K562 (cell line): ENCODE measurements at regions not wholly inside any gene's neighbourhood (a gene's known extent, or its start where the extent isn't known, plus 50 kb on each side); places are given as distances from the start of the nearest gene placed in this dataset.

Experiments used
- ATAC-seq: fragments of 200-7000 bp; cut with Tn5 transposase; 3 replicates; pipeline ENCODE4 v1.9.1; 2020; ENCODE audit warnings: moderate library complexity
- BruUV-seq: library from RNA; stranded (reverse); fragments of 400-500 nt; replicated peaks from 2 replicates; lab custom pipeline; 2021; lab: Mats Ljungman, UMichigan
- CTCF ChIA-PET: fragments of 300-600 bp; formaldehyde crosslinking; extraction: SDS; loops from one replicate; lab custom pipeline; 2021; ENCODE audit warnings: low intra/inter-chr PET ratio; lab: Yijun Ruan, JAX
- POLR2A ChIA-PET: fragments of 300-600, 350-650 bp; sonication (Branson Sonifier 250); formaldehyde crosslinking; extraction: SDS; loops from one replicate; lab custom pipeline; 2021; ENCODE audit warnings: antibody characterized with exemption, inconsistent platforms; lab: Yijun Ruan, JAX
- DNase-seq, 4 experiments: peaks; one replicate each; pipeline versions ENCODE4 v3.0.0 to v3.0.0-alpha.2; 2011 to 2018; ENCODE audit warnings: low spot score in 3 of 4, mixed read lengths in 3 of 4; ENCODE audit errors: extremely low read depth in 1 of 4
- FAIRE-seq: peaks from 2 replicates; lab custom pipeline; 2011; peaks lifted over from hg19 to GRCh38; lab: Jason Lieb, UNC
- H2AFZ ChIP-seq: 2 replicates; pipeline ENCODE4 v1.6.0; 2011; ENCODE audit warnings: low read depth, low read length, control low read depth, inconsistent platforms
- H3K27ac ChIP-seq: fragments of 200-600 bp; 3 replicates; pipeline ENCODE4 v1.8.0; 2011; ENCODE audit warnings: low read depth, mild to moderate bottlenecking, control low read depth, inconsistent platforms, low read length, moderate library complexity, mixed read lengths; ENCODE audit errors: extremely low read depth
- H3K27me3 ChIP-seq, 2 experiments: fragments of 300-600 bp in 1 of 2; 2 replicates in 1 of 2; 3 replicates in 1 of 2; pipeline versions ENCODE4 v1.6.0 to v1.8.0; 2011; ENCODE audit warnings: inconsistent platforms in 2 of 2, low read length in 2 of 2, mild to moderate bottlenecking in 1 of 2, mixed read lengths in 1 of 2, moderate library complexity in 1 of 2; ENCODE audit not compliant: control insufficient read depth in 2 of 2, insufficient read depth in 2 of 2
- H3K36me3 ChIP-seq: fragments of 300-600 bp; 3 replicates; pipeline ENCODE4 v1.8.0; 2011; ENCODE audit warnings: mild to moderate bottlenecking, low read length, inconsistent platforms; ENCODE audit not compliant: control insufficient read depth, insufficient read depth
- H3K4me1 ChIP-seq, 2 experiments: fragments of 200-600 bp in 1 of 2; replicated peaks in 1 of 2; 2 replicates in 1 of 2; 3 replicates in 1 of 2; pipeline versions ENCODE4 v1.5.1 to v1.8.0; 2011; ENCODE audit warnings: inconsistent platforms in 2 of 2, low read length in 2 of 2, mild to moderate bottlenecking in 1 of 2, mixed read lengths in 1 of 2, moderate library complexity in 1 of 2; ENCODE audit not compliant: control insufficient read depth in 2 of 2, insufficient read depth in 2 of 2
- H3K4me2 ChIP-seq: 2 replicates; pipeline ENCODE4 v1.6.1; 2011; ENCODE audit warnings: low read length, control low read depth, inconsistent platforms, mixed read lengths; ENCODE audit not compliant: insufficient read depth
- H3K4me3 ChIP-seq: fragments of 200-600 bp; sonication (generic), shearing (Covaris generic); 2 replicates; pipeline ENCODE4 v1.5.1; 2016; ENCODE audit warnings: control low read depth, inconsistent platforms
- H3K79me2 ChIP-seq: fragments of 200-600 bp; 3 replicates; pipeline ENCODE4 v1.8.0; 2011; ENCODE audit warnings: low read length, inconsistent platforms; ENCODE audit not compliant: control insufficient read depth, insufficient read depth
- H3K9ac ChIP-seq, 2 experiments: 2 replicates each; pipeline versions ENCODE4 v1.6.0 to v1.6.1; 2011; ENCODE audit warnings: low read depth in 2 of 2, low read length in 2 of 2, control low read depth in 1 of 2, inconsistent platforms in 1 of 2, mild to moderate bottlenecking in 1 of 2, mixed read lengths in 1 of 2; ENCODE audit not compliant: insufficient read depth in 1 of 2
- H3K9me1 ChIP-seq: one replicate; pipeline ENCODE4 v1.6.0; 2011; ENCODE audit warnings: inconsistent platforms, mild to moderate bottlenecking, low read length, moderate library complexity; ENCODE audit not compliant: control insufficient read depth, insufficient read depth
- H3K9me3 ChIP-seq: replicated peaks from 2 replicates; pipeline ENCODE4 v1.5.1; 2011; ENCODE audit warnings: low read depth, low read length, inconsistent platforms; ENCODE audit not compliant: control insufficient read depth, insufficient read depth
- H4K20me1 ChIP-seq: replicated peaks from 2 replicates; pipeline ENCODE4 v1.6.1; 2011; ENCODE audit warnings: low read length, inconsistent platforms, mixed read lengths; ENCODE audit not compliant: control insufficient read depth, insufficient read depth
- ARHGAP35 ChIP-seq: fragments of 450-650 bp; IDR thresholded peaks from 2 replicates; pipeline ENCODE4 v1.6.1; 2018; ENCODE audit not compliant: partially characterized antibody
- FOXJ2 ChIP-seq: fragments of 200-800 bp; sonication (Bioruptor generic); IDR thresholded peaks from 2 replicates; pipeline ENCODE4 v1.6.1; 2016; ENCODE audit warnings: missing genetic modification characterization, missing compliant biosample characterization
- HDGF ChIP-seq: fragments of 450-650 bp; IDR thresholded peaks from 2 replicates; pipeline ENCODE4 v1.6.1; 2016
- HNRNPH1 ChIP-seq: fragments of 200-400 bp; formaldehyde crosslinking; optimal IDR thresholded peaks from 2 replicates; pipeline ENCODE3; 2017; ENCODE audit warnings: low read depth, mild to moderate bottlenecking, low read length, moderate library complexity
- IFI16 ChIP-seq: fragments of 250-450 bp; sonication (Bioruptor Pico); IDR thresholded peaks from 2 replicates; pipeline ENCODE4 v2.1.2; 2022; ENCODE audit warnings: mild to moderate bottlenecking, inconsistent platforms
- MAFG ChIP-seq: fragments of 450-650 bp; conservative IDR thresholded peaks from 2 replicates; pipeline ENCODE4 v1.6.1; 2016; ENCODE audit warnings: missing genetic modification characterization, missing compliant biosample characterization
- NBN ChIP-seq: fragments of 450-650 bp; IDR thresholded peaks from 2 replicates; pipeline ENCODE4 v1.6.1; 2016; ENCODE audit warnings: low read depth, mild to moderate bottlenecking
- PHTF2 ChIP-seq: fragments of 250-450 bp; sonication (Bioruptor Pico); IDR thresholded peaks from 2 replicates; pipeline ENCODE4 v1.5.0; 2021; ENCODE audit warnings: mild to moderate bottlenecking
- YY1 ChIP-seq, 3 experiments: IDR thresholded peaks; 2 replicates each; pipeline ENCODE4 v1.6.1; 2011; ENCODE audit warnings: low read length in 2 of 3, mild to moderate bottlenecking in 2 of 3, moderate library complexity in 2 of 3, borderline replicate concordance in 1 of 3, control low read depth in 1 of 3, low read depth in 1 of 3; ENCODE audit not compliant: insufficient read depth in 3 of 3, insufficient replicate concordance in 2 of 3, control insufficient read depth in 1 of 3, insufficient read length in 1 of 3; ENCODE audit errors: extremely low read depth in 1 of 3
- ZBTB17 ChIP-seq: fragments of 450-650 bp; formaldehyde crosslinking; IDR thresholded peaks from 2 replicates; pipeline ENCODE4 v1.4.0; 2020; ENCODE audit warnings: mild to moderate bottlenecking
- ZFP1 ChIP-seq: fragments of 450-650 bp; formaldehyde crosslinking; IDR thresholded peaks from 2 replicates; pipeline ENCODE4 v1.4.0; 2020; ENCODE audit warnings: mild to moderate bottlenecking, mixed read lengths
- ZNF146 ChIP-seq: IDR thresholded peaks from one replicate; pipeline ENCODE4 v1.6.1; 2018; ENCODE audit warnings: missing compliant biosample characterization; ENCODE audit not compliant: unreplicated experiment
- ZNF444 ChIP-seq: fragments of 250-450 bp; sonication (Bioruptor Pico); IDR thresholded peaks from 2 replicates; pipeline ENCODE4 v1.4.0; 2020; ENCODE audit warnings: mild to moderate bottlenecking, moderate library complexity
- ZSCAN29 ChIP-seq: fragments of 450-650 bp; IDR thresholded peaks from 2 replicates; pipeline ENCODE4 v1.6.1; 2017
- WGBS: fragments of 100-300 bp; shearing (Covaris generic); methylation state at CpG from one replicate; pipeline ENCODE4 v1.1.6; 2016; ENCODE audit warnings: low coverage, mixed read lengths; ENCODE audit not compliant: insufficient coverage; ENCODE audit errors: missing lambda C conversion rate; 5-methylcytosine and 5-hydroxymethylcytosine counted together
- in situ Hi-C: fragments of 300-500 bp; cut with MboI; formaldehyde crosslinking; loops from 4 replicates; pipeline ENCODE4 v1.15.0; 2018; ENCODE audit warnings: inconsistent platforms, mixed read lengths
- intact Hi-C: fragments of 100-400 bp; cut with micrococcal nuclease; formaldehyde crosslinking; loops from 2 replicates; pipeline ENCODE4 v1.14.2; 2022
- TF ChIP-seq, protein P1 (sequence below), 2 experiments: fragments of 450-650 bp; IDR thresholded peaks; 2 replicates each; pipeline ENCODE4 v1.6.1; 2016
- TF ChIP-seq, protein P2 (sequence below): fragments of 450-650 bp; formaldehyde crosslinking; IDR thresholded peaks from 2 replicates; pipeline ENCODE4 v1.4.0; 2020; ENCODE audit warnings: mild to moderate bottlenecking, moderate library complexity
- TF ChIP-seq, protein P3 (sequence below): sonication (generic); formaldehyde crosslinking; IDR thresholded peaks from 2 replicates; pipeline ENCODE4 v1.8.0; 2023; ENCODE audit warnings: missing genetic modification reagents, mild to moderate bottlenecking, borderline replicate concordance

DNA sequence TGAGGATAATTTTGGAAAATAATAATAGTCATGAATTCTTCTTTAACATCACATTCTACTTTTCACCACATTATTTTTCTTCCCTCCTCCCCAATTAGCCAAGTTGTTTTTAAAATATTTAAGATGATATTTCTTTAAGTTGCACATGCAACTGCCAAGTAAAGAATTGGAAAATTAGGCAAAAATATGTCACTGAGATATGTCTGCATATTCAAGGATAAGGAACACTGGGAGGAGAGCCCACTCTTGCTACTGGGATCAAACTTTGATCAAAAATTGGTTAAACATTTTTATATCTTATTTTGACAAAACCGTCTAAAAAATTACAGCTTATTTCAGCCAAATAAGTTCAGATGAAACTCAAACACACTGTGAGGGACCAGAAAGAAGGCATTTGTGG is 231.2 kb upstream of the TMTC1 start:
- Histone ChIP-seq H3K27ac (no peak overlapping the region), H3K9ac (no peak overlapping the region), H3K4me1 (no peaks in the 10 kb centered on the region), H3K4me3 (no peak overlapping the region), H4K20me1 (no peaks in the 10 kb centered on the region), H3K79me2 (no peaks in the 10 kb centered on the region), H3K27me3 (no peaks in the 10 kb centered on the region), H3K9me3 (no peaks in the 10 kb centered on the region), H3K9me1 (no peaks in the 10 kb centered on the region), H2AFZ (no peak overlapping the region), H3K36me3 (no peaks in the 10 kb centered on the region), H3K4me2 (no peak overlapping the region)
- BruUV-seq = no TSS peak
- POLR2A ChIA-PET = no interaction called here
- ATAC-seq (no peak), FAIRE-seq (no peak), DNase-seq (no peak)
- WGBS = 0% methylated on average over 1 of the region's 1 CpG
- intact Hi-C loops (no loop called here), in situ Hi-C loops (no loop called here)
- CTCF ChIA-PET = no interaction called here
- TF ChIP-seq ARHGAP35 (no peak), FOXJ2 (no peak), PHTF2 (CRISPR knock-in tag) (no peak), ZNF444 (CRISPR knock-in tag) (no peak), HDGF (no peak), NBN (no peak), ZBTB17 (CRISPR knock-in tag) (no peak), IFI16 (CRISPR knock-in tag) (no peak), MAFG (tag) (no peak), HNRNPH1 (no peak), ZNF146 (CRISPR knock-in tag) (no peak), ZFP1 (CRISPR knock-in tag) (no peak), ZSCAN29 (no peak), YY1 (IDR thresholded peaks at IDR 0.05; ENCODE audit: borderline replicate concordance in 1 of 3, control insufficient read depth in 1 of 3, extremely low read depth in 1 of 3, insufficient read depth in 3 of 3, insufficient read length in 1 of 3, insufficient replicate concordance in 2 of 3, low read depth in 1 of 3, low read length in 2 of 3) (no peak)
- TF ChIP-seq, protein P1, sequence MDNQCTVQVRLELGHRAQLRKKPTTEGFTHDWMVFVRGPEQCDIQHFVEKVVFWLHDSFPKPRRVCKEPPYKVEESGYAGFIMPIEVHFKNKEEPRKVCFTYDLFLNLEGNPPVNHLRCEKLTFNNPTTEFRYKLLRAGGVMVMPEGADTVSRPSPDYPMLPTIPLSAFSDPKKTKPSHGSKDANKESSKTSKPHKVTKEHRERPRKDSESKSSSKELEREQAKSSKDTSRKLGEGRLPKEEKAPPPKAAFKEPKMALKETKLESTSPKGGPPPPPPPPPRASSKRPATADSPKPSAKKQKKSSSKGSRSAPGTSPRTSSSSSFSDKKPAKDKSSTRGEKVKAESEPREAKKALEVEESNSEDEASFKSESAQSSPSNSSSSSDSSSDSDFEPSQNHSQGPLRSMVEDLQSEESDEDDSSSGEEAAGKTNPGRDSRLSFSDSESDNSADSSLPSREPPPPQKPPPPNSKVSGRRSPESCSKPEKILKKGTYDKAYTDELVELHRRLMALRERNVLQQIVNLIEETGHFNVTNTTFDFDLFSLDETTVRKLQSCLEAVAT (IDR thresholded peaks at IDR 0.05) = no peak
- TF ChIP-seq, protein P2, sequence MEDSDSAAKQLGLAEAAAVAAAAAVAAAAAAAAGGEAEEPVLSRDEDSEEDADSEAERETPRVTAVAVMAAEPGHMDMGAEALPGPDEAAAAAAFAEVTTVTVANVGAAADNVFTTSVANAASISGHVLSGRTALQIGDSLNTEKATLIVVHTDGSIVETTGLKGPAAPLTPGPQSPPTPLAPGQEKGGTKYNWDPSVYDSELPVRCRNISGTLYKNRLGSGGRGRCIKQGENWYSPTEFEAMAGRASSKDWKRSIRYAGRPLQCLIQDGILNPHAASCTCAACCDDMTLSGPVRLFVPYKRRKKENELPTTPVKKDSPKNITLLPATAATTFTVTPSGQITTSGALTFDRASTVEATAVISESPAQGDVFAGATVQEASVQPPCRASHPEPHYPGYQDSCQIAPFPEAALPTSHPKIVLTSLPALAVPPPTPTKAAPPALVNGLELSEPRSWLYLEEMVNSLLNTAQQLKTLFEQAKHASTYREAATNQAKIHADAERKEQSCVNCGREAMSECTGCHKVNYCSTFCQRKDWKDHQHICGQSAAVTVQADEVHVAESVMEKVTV = no peak
- TF ChIP-seq, protein P3, sequence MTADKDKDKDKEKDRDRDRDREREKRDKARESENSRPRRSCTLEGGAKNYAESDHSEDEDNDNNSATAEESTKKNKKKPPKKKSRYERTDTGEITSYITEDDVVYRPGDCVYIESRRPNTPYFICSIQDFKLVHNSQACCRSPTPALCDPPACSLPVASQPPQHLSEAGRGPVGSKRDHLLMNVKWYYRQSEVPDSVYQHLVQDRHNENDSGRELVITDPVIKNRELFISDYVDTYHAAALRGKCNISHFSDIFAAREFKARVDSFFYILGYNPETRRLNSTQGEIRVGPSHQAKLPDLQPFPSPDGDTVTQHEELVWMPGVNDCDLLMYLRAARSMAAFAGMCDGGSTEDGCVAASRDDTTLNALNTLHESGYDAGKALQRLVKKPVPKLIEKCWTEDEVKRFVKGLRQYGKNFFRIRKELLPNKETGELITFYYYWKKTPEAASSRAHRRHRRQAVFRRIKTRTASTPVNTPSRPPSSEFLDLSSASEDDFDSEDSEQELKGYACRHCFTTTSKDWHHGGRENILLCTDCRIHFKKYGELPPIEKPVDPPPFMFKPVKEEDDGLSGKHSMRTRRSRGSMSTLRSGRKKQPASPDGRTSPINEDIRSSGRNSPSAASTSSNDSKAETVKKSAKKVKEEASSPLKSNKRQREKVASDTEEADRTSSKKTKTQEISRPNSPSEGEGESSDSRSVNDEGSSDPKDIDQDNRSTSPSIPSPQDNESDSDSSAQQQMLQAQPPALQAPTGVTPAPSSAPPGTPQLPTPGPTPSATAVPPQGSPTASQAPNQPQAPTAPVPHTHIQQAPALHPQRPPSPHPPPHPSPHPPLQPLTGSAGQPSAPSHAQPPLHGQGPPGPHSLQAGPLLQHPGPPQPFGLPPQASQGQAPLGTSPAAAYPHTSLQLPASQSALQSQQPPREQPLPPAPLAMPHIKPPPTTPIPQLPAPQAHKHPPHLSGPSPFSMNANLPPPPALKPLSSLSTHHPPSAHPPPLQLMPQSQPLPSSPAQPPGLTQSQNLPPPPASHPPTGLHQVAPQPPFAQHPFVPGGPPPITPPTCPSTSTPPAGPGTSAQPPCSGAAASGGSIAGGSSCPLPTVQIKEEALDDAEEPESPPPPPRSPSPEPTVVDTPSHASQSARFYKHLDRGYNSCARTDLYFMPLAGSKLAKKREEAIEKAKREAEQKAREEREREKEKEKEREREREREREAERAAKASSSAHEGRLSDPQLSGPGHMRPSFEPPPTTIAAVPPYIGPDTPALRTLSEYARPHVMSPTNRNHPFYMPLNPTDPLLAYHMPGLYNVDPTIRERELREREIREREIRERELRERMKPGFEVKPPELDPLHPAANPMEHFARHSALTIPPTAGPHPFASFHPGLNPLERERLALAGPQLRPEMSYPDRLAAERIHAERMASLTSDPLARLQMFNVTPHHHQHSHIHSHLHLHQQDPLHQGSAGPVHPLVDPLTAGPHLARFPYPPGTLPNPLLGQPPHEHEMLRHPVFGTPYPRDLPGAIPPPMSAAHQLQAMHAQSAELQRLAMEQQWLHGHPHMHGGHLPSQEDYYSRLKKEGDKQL (CRISPR knock-in tag) = no peak
